K562 (cell line): ENCODE measurements at regions not wholly inside any gene's neighbourhood (a gene's known extent, or its start where the extent isn't known, plus 50 kb on each side); places are given as distances from the start of the nearest gene placed in this dataset.

Experiments used
- CBX3 ChIP-seq, 2 experiments: IDR thresholded peaks; 1 replicate in 1 of 2; 2 replicates in 1 of 2; pipeline ENCODE4 v1.6.1; 2012; ENCODE audit warnings: inconsistent platforms in 2 of 2, low read length in 2 of 2, borderline replicate concordance in 1 of 2, control low read depth in 1 of 2
- FOSL1 ChIP-seq: fragments of 200-800 bp; sonication (Bioruptor generic); conservative IDR thresholded peaks from 2 replicates; pipeline ENCODE4 v1.6.1; 2016; ENCODE audit warnings: missing genetic modification characterization, missing compliant biosample characterization
- MAZ ChIP-seq, 2 experiments: fragments of 450-650 bp in 1 of 2; sonication (generic) in 1 of 2; formaldehyde crosslinking; IDR thresholded peaks in 1 of 2; conservative IDR thresholded peaks in 1 of 2; 2 replicates each; pipeline versions ENCODE4 v1.4.0 to v1.5.0; 2020; ENCODE audit warnings: mild to moderate bottlenecking in 1 of 2, missing genetic modification reagents in 1 of 2
- SMC3 ChIP-seq: conservative IDR thresholded peaks from 2 replicates; pipeline ENCODE4 v1.6.1; 2011; ENCODE audit warnings: low read depth, low read length, improper control_type of control experiment; ENCODE audit not compliant: insufficient read depth
- SOX6 ChIP-seq: fragments of 450-650 bp; IDR thresholded peaks from 2 replicates; pipeline ENCODE4 v1.6.1; 2014; ENCODE audit warnings: mild to moderate bottlenecking
- XRCC5 ChIP-seq: fragments of 200-400 bp; formaldehyde crosslinking; IDR thresholded peaks from 2 replicates; pipeline ENCODE4 v1.6.1; 2017; ENCODE audit warnings: low read depth, mild to moderate bottlenecking, low read length
- ZBTB40 ChIP-seq, 2 experiments: fragments of 450-650 bp in 1 of 2; sonication (generic) in 1 of 2; formaldehyde crosslinking in 1 of 2; IDR thresholded peaks; 2 replicates each; pipeline versions ENCODE4 v1.7.1 to v1.9.0; 2016 to 2022; ENCODE audit warnings: inconsistent platforms in 1 of 2, mild to moderate bottlenecking in 1 of 2, missing genetic modification reagents in 1 of 2
- ZNF445 ChIP-seq: fragments of 250-450 bp; sonication (Bioruptor Pico); IDR thresholded peaks from 2 replicates; pipeline ENCODE4 v1.4.0; 2020; ENCODE audit warnings: low read depth, mild to moderate bottlenecking, moderate library complexity
- TF ChIP-seq, protein P1 (sequence below): sonication (generic); IDR thresholded peaks from 2 replicates; pipeline ENCODE4 v1.6.1; 2016

DNA sequence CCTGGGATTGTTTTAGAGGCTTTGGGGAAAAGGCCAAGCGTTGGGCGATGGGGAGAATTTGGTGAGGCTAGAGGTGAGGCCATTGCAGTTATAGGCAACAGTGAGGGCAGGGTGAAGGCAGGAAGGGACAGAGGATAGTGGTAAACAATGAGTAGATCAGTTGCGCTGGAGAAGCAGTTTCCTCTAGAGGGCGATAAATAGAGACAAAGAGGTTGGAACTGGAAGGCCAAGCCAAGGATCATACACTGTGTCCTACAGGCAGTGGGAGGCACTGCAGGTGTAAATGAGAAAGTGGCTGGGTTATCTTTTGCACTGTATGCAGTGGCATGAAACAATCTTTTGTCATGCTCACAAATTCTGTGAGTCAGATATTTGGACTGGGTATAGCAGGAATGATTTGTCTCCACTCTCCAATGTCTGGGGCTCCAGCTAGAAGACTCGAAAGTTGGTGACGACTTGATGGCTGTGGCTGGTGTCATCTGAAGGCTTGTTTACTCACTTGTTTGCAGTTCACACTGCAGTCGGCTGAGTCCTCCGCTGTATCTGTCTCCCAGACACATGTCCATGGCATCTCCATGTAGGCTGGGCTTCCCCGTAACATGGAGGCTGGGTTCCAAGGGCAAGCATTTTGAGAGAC, 82.1 kb downstream of the TNP1 start (continued):
- TF ChIP-seq ZBTB40 (IDR thresholded peaks at IDR 0.05) (0 out of 2 replicates have a peak, but pooled peaks have one; percentile 14), ZBTB40 (CRISPR knock-in tag; IDR thresholded peaks at IDR 0.05) (no peak), ZNF445 (CRISPR knock-in tag) (no peak), SOX6 (peak; percentile 67), CBX3 (IDR thresholded peaks at IDR 0.05; ENCODE audit: borderline replicate concordance in 1 of 2, low read length in 2 of 2) (peak in 1 of 2 experiments; percentile 67; a peak in 1 of 3 replicates), FOSL1 (peak; percentile 59; the same call in 1 of the 2 replicates), SMC3 (peak; percentile 72), XRCC5 (peak; percentile 78; the same call in 1 of the 2 replicates), MAZ (CRISPR knock-in tag; conservative IDR thresholded peaks at IDR 0.05 in 1 of 2, IDR thresholded peaks at IDR 0.05 in 1 of 2) (0 out of 4 replicates have a peak, but pooled peaks of 1 of the 2 experiments have one; percentile 24)
- TF ChIP-seq, protein P1, sequence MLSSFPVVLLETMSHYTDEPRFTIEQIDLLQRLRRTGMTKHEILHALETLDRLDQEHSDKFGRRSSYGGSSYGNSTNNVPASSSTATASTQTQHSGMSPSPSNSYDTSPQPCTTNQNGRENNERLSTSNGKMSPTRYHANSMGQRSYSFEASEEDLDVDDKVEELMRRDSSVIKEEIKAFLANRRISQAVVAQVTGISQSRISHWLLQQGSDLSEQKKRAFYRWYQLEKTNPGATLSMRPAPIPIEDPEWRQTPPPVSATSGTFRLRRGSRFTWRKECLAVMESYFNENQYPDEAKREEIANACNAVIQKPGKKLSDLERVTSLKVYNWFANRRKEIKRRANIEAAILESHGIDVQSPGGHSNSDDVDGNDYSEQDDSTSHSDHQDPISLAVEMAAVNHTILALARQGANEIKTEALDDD: peak; percentile 64
